Inferior parietal cortex (tissue), 1 donor: ENCODE measurements at regions not wholly inside any gene's neighbourhood (a gene's known extent, or its start where the extent isn't known, plus 50 kb on each side); places are given as distances from the start of the nearest gene placed in this dataset.
"Not testable (repeated sequence)": the region's sequence is repeated elsewhere in the genome, so short reads cannot be mapped to it uniquely, and the experiment has no call there.

Experiments
- DNase-seq: peaks from one replicate; pipeline ENCODE4 v3.0.0-alpha.2; 2016; ENCODE audit errors: extremely low spot score

GRCh38 chr13:48843630-48844380, 131.9 kb upstream of the FNDC3A start:
- DNase-seq: no peak

- DNase-seq: no peak
These were observed 131.0 kb upstream of the FNDC3A start for GRCh38 chr13:48844676-48845075.

- DNase-seq: no peak
These were observed 126.2 kb upstream of the FNDC3A start for GRCh38 chr13:48849515-48849914.

GRCh38 chr13:48851707-48852106, 124.0 kb upstream of the FNDC3A start:
- no peak for DNase-seq

GRCh38 chr13:48852911-48853727, 122.6 kb upstream of the FNDC3A start:
- no peak for DNase-seq

- no peak for DNase-seq
These were observed 122.0 kb upstream of the FNDC3A start for GRCh38 chr13:48853728-48854102.

DNA sequence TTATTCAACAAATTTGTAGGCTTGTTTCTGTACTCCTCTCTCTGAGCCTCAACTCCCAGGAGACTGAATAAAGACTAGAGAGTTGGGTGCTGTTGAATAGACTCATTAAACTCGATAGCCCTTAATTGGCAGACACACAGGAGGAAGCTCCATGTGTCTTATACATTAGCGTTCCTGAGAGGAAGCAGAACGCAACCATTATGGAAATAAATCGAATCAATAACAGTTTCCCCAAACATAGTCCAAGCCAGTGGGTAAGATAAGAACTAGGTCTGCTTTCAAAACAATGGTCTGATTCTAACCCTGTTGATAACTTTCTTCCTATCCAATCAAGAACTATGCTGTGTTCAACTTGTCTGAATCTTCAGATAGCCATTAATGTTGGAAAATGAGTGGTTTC, 118.1 kb upstream of the FNDC3A start:
- no peak for DNase-seq

DNA sequence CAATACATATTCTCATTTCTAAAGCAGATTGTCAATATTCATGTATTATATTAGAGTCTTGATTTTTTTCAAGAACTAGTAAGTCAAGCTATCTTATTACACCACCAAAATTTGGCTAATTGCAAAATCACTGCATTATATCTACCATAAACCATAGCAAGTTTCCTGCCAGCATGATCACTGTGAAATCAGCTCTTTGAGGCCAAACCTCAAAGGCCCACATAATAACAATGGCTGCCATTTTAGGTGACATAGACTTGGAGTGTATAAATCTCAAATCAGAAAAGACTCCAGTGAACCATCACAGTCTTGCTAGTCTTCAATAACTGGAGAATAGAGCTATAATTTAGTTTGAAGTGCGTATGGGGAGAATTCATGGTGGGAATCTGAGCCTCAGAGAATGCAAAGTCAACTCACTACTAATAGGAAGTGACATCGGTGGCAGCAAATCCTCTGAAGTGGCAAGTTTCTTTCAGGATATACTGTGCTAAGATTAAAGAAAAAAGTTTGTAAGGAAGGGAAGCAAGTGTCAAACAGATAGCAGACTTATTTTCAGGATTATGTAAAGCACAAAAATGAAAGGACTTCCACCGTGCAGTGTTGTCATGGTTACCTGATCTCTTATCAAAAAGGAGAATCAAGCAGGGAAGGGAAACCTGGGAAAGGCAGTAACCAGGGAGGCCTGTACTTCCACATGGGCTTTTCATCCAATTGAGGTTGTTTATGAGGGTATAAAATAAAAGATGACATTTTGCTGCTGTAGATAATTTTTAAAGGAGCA, 117.4 kb upstream of the FNDC3A start:
- DNase-seq: peak; percentile 21

DNA sequence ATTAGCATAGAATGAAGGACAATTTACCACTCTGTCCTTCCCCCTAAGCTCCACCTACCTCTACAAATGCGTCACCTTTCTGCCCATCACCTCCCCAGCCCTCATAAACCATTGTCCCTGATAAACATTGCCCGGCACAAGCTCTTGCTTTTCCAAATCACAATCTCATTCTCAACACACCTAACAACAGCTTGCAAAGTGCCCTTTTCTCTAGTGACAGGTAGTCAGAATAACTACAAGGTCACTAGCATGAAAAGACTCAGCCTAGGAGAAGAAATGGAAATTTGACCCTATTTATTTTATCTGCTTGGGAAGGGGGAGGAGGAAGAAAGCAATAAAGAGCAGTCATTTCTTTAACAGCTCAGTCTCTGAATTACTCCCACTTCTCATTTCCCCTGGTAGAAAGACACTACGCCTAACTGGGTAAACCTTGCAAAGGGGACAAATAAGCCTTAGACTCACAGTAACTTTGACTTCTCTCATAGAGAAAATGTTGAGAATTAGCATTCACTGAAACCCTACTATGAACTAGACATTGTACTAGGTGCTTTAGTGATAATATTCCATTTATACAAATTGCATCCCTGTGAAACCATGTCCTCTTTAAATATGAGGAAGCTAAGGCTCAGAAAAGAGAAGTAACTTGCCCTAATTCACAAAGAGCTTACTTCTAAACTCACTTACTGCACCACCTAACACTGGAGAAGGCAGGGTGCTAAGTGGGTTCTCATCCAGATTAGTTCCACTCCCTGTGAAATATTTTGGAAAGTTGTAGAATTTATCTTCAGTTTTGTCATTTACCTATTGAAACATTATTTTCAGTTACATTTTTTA, 116.2 kb upstream of the FNDC3A start:
- peak; percentile 12 for DNase-seq

DNA sequence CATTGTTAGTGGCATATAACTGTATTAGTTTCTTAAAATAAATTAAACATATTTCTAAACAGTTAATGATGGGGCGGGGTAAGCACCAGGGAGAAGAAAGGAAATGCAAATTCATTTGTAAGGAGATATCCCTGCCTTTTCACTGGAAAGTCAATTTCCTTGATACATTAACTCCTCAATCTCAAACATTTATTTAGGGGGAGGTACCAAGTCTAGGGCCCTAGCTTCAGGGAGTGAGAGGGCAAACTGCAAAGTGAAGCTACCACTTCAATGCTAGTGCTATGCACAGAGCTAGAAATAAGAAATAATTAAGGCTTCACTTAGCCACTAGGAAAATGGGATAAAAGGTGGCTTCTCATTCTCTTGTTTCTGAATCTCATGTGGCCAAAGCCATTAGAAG, 115.3 kb upstream of the FNDC3A start:
- no peak for DNase-seq

DNA sequence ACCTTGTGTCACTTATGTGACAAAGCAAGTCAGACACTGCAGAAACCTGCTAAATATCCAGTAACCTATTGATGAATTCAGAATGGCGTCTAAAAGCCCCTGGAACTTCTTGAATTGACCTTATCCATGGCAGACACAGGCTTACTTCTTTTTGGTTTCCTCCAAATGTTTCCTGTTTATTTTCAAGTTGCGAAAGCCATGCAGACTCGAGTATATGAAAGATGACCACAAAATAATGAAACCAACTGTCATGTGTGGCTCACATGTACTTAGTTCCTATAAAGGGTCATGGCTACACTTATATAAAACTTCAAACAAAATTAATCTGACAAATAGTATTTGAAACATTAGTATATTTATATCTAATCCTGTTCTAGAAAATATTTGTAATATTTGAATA, 113.1 kb upstream of the FNDC3A start:
- no peak for DNase-seq

GRCh38 chr13:48864100-48864499, 111.6 kb upstream of the FNDC3A start:
- no peak for DNase-seq

GRCh38 chr13:48866249-48866648, 109.5 kb upstream of the FNDC3A start:
- DNase-seq: no peak

GRCh38 chr13:48873081-48873480, 102.6 kb upstream of the FNDC3A start:
- no peak for DNase-seq

DNA sequence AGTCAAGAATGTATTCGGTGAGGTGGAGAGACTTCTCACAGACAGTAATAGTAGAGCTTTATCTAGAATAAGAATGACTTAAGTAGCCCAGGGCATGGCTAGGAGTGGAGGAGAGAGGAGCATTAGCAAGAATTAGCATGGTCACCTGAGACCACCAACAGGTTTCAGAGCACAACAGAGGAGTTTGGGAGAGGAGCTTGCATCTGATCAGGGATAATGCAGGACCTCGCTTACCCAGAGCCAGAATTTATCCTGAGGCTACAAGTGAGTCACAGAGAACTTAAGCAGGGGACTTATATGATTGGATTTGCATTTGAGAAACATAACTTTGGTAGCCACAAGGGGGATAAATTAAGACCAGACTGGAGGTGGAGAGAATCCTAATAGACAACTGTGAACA, 102.1 kb upstream of the FNDC3A start:
- DNase-seq: no peak

DNA sequence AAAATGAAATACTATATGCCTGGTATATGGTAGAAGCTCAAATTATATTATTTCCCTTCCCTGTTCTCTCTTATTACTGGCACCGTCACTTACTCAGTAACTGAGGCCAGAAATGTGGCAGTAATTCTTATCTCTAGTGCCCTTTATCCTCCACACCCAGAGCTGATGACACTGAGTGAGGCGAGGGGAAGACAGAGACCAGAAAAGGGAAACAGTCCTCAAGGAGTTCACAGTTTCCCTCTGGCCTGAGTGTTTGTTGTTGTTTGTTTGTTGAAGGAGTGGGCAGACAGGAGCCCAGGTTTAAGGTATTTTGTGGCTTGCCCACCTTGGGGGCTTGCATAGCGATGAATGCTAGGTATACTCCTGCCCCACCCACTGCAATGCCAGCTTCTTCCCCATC, 101.5 kb upstream of the FNDC3A start:
- no peak for DNase-seq

DNA sequence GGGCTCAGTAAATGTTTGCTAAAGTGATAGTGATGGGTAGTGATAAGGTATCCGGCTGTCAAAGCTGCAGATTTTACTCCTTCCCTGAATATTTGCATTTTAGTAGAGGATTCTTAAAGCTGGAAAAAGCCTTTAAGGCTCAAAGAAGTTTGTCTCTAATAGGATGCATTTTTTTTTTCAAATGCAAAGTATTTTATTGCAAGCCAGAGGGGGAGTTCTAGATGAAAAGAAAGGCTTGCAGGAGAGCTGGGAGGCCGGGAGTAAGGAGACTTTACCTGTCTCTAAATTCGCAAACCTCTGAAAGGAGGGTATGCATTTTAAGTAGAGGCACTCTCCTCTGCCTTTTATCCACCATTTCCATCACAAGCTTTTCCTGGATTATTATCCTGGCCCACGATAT, 100.7 kb upstream of the FNDC3A start:
- DNase-seq: no peak

DNA sequence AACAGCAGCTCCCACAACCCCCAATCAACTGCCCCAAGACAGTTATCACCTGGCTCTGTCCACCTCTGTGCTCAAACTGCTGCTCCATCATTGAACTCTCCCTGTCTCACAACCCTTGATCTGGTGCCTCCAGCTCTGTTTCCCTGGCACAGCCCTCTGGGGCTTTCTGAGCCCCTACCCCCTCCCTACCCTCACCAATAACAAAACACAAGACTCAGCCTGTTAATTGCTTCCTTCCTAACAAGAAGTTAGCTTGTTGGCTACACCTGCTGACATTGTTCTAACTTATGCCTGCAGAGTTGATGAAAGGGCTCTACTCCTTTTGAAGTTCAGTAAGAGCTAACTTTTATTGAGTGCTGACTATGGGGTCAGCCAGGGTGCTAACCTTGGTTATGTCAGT, 99.4 kb upstream of the FNDC3A start:
- no peak for DNase-seq

GRCh38 chr13:48879432-48879831, 96.3 kb upstream of the FNDC3A start:
- DNase-seq: no peak

- no peak for DNase-seq
These were observed 95.9 kb upstream of the FNDC3A start for GRCh38 chr13:48879854-48880253.

- not testable (repeated sequence) for DNase-seq
These were observed 91.9 kb upstream of the FNDC3A start for GRCh38 chr13:48883786-48884185.

DNA sequence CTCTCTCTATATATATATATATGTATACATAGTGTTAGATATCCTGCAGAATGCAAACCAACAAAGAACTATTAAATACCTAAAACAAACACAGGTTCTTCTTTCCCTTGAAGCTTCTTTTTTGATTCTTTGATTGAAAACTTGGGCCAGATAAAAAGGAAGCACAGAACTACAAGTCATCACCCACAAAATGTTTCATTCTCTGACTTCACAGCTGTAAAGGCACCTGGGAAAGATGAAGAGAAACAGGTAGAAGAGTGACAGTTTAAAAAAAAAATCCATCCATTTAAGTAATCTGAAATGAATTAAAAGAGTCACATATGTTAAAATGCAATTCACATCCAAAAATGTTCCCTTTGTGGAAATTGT, 90.7 kb upstream of the FNDC3A start:
- no peak for DNase-seq
